ENCODE measurements at regions not wholly inside any gene's neighbourhood (a gene's known extent, or its start where the extent isn't known, plus 50 kb on each side); places are given as distances from the start of the nearest gene placed in this dataset.

DNA sequence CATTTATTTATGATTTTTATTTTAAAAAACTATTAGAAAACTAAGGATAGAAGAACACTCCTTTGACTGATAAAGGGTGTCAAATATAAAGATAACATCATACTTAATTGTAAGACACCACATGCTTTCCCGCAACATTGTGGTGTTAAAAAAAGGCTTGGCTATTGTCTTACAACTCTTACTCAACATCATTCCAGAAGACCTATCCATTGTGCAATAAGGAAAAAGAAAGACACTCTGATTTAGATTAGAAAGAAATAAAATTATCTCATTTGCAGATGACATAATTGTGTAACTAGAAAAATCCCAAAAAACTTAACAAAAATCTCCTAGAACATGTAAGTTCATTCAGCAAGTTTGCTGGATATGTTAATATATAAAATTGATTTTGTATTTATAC lies 296.7 kb upstream of the GNAI1 start:
- Mint-ChIP-seq H3K9me3 (no peaks in the 10 kb centered on the region), H3K36me3 (ENCODE audit: insufficient read depth) (no peaks in the 10 kb centered on the region), H3K4me1 (ENCODE audit: low read depth) (no peaks in the 10 kb centered on the region), H3K27me3 (ENCODE audit: low read depth) (no peaks in the 10 kb centered on the region), H3K4me3 (no peak overlapping the region)
- no peak for ATAC-seq
- DNase-seq: no peak

DNA sequence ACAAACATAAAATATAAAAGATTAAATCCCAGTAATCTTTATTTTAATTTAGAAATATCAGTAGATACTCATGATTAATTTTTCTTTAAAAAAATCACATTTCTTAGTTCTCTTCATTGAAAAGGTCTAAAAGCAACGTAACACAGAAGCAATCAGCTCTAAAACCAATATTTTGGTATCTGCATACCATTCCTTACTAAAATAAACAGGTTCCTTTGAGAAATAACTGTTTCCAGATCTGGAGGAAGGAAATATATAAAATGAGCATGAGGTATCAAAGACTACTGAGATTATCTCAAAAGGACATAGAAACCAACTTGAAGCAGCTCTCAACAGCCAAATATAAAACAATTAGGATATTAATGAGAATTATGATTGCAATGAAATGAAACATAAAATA lies 301.0 kb upstream of the GNAI1 start:
- Mint-ChIP-seq H3K9me3 (peaks cover 3% of the 10 kb centered on the region), H3K4me1 (ENCODE audit: low read depth) (no peaks in the 10 kb centered on the region), H3K4me3 (no peak overlapping the region), H3K27me3 (ENCODE audit: low read depth) (no peaks in the 10 kb centered on the region), H3K36me3 (ENCODE audit: insufficient read depth) (no peaks in the 10 kb centered on the region)
- DNase-seq (no peak), ATAC-seq (no peak)

DNA sequence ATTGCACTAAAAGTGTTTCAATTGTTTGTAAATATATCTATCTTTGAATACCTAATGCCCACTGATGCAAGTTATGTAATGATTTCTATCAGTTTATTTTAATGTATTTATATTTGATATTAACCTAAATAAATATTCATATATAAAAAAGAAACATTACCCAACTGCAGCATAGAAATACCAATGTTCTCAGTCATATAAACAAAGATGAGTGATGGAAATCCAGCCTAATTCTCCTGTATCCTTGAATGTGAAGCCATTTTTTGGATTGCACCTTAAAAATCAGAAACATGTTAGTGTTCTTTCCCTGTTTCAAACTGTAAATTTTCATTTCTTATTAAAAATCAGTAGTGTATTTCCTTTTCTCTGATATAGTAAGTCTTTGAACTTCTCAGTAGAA lies 305.8 kb upstream of the GNAI1 start:
- ATAC-seq (no peak), DNase-seq (no peak)
- Mint-ChIP-seq H3K4me3 (no peak overlapping the region), H3K27me3 (ENCODE audit: low read depth) (no peaks in the 10 kb centered on the region), H3K36me3 (ENCODE audit: insufficient read depth) (no peaks in the 10 kb centered on the region), H3K4me1 (ENCODE audit: low read depth) (no peaks in the 10 kb centered on the region), H3K9me3 (peaks cover 11% of the 10 kb centered on the region)

DNA sequence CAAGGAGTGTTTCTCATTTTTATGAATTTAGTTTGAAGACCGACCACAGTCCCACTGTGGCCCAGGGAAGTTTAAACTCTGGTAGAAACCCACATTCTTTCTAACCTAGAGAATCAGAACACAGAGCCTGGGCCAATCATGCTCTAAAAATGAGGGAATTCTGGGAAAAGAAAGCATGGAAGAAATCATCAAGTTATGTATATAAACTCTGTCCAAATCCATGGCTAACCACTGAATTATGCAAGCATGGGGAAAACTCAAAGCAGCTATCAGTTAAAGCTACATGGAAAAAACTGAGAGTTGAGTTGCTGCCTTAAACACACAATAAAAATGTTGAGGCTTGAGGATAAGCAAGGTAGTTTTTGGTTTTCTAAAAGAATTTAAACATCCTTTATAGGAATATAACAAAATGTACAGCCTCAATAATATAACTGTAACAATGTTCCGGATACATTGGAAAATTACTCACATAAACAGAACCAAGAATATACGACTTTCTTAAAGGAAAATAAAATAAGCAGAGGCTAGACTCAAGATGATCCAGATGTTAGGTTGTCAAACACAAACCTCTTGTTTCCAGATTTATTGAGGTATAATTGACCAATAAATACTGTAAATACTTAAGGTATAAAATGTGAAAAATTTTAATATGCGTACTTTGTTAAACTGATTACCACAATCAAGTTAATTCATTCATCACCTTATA lies 311.2 kb upstream of the GNAI1 start:
- ATAC-seq: no peak
- peaks cover 8% of the 10 kb centered on the region for H3K9me3 Mint-ChIP-seq
- no peaks in the 10 kb centered on the region for H3K27me3 Mint-ChIP-seq (ENCODE audit: low read depth)
- no peak overlapping the region for H3K4me3 Mint-ChIP-seq
- no peaks in the 10 kb centered on the region for H3K4me1 Mint-ChIP-seq (ENCODE audit: low read depth)
- no peak for DNase-seq
- no peaks in the 10 kb centered on the region for H3K36me3 Mint-ChIP-seq (ENCODE audit: insufficient read depth)

DNA sequence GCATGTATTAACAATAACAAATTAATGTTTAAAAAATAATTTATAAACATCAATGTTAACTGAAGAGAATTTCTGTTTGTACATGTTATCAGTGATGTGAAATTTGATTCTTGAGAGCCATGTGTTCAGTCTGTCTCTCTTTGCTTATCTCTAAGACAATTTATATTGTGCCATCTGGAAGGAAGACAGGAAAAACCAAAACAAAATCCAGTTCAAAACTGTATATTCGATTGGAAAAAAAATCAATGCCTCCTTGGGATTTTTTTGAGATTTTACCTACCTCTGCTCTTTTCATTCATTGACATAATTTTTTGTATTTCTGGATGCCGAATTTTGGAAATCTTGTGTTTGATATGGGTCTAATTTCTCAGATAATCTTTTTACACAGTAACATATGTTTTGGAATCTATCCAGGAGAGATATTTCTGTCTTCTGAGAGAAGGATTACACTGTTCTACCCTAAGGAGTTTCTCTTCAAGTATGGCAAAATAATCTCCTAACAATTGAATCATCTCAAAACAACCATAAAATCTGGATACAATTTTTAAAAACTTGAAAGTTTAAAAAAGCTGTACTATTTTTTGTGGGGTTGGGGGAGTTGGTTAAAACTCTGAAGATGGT lies 311.9 kb upstream of the GNAI1 start:
- H3K4me1 Mint-ChIP-seq (ENCODE audit: low read depth): no peaks in the 10 kb centered on the region
- H3K9me3 Mint-ChIP-seq: peaks cover 8% of the 10 kb centered on the region
- no peaks in the 10 kb centered on the region for H3K27me3 Mint-ChIP-seq (ENCODE audit: low read depth)
- no peak for DNase-seq
- ATAC-seq: no peak
- no peaks in the 10 kb centered on the region for H3K36me3 Mint-ChIP-seq (ENCODE audit: insufficient read depth)
- H3K4me3 Mint-ChIP-seq: no peak overlapping the region

DNA sequence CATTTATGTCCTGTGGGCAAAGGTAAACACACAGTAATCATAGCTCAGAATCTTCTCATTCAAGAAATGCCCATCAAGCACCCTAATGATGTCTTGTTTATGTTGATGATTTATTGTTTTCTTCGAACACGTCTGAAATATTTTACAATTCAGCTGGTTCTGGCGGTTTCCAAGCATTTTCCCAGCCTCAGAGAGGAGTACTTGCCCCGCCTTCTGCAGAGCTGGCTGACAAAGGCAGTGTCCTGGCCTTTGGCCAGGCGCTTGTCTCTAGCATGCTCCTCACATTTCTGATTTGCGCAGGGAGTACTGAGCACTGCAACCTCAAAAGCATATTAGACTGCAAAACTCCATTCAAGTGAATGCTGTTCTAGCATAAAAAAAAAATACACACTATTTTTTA lies 314.2 kb upstream of the GNAI1 start:
- DNase-seq: no peak
- no peaks in the 10 kb centered on the region for H3K4me1 Mint-ChIP-seq (ENCODE audit: low read depth)
- H3K4me3 Mint-ChIP-seq: no peak overlapping the region
- no peak for ATAC-seq
- H3K36me3 Mint-ChIP-seq (ENCODE audit: insufficient read depth): no peaks in the 10 kb centered on the region
- no peaks in the 10 kb centered on the region for H3K27me3 Mint-ChIP-seq (ENCODE audit: low read depth)
- peaks cover 4% of the 10 kb centered on the region for H3K9me3 Mint-ChIP-seq

DNA sequence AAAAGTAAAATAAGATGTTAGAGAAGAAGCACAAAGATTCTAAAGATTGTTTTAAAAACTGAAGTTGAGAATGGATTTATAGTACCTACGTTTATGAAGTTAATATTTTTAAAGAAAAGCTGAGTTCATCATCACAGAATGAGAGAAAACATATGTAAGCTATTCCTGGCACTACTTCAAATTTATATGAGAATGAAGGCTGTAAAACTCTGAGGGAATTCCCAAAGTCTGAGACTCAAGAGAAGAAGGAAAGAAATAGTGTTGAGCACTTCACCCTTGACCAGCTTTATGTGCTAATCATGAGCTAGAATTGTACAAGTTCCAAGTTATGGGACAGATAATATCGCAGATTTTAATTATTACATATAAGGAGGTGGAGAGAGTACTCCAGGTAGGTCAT lies 323.7 kb upstream of the GNAI1 start:
- Mint-ChIP-seq H3K36me3 (ENCODE audit: insufficient read depth) (no peaks in the 10 kb centered on the region), H3K27me3 (ENCODE audit: low read depth) (no peaks in the 10 kb centered on the region), H3K4me3 (no peak overlapping the region), H3K4me1 (ENCODE audit: low read depth) (no peaks in the 10 kb centered on the region), H3K9me3 (peaks cover 4% of the 10 kb centered on the region)
- ATAC-seq (no peak), DNase-seq (no peak)

DNA sequence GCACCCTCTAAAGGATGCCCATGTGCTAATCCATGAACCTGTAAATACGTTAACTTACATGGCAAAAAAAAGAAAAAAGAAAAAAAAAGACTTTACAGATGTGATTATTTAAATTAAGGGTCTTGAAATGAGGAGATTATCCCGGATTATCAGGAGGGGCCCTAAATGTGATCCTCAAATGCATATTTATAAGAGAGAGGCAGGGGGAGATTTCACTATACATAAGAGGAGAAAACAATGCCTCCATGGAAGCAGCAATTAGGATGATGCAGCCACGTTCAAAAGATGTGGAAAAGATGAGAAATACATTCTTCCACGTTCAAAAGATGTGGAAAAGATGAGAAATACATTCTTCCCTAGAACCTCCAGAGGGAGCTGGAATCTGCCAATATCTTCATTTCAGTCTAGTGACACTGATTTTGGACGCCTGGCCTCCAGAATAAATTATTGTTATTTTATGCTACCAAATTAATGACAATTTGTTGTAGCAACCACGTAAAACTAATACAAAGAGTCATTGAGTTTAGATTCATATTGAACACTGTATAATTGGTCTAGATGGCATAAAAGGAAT lies 328.4 kb upstream of the GNAI1 start:
- Mint-ChIP-seq H3K9me3 (no peaks in the 10 kb centered on the region), H3K4me3 (no peak overlapping the region), H3K27me3 (ENCODE audit: low read depth) (no peaks in the 10 kb centered on the region), H3K4me1 (ENCODE audit: low read depth) (no peaks in the 10 kb centered on the region), H3K36me3 (ENCODE audit: insufficient read depth) (no peaks in the 10 kb centered on the region)
- DNase-seq (no peak), ATAC-seq (no peak)

DNA sequence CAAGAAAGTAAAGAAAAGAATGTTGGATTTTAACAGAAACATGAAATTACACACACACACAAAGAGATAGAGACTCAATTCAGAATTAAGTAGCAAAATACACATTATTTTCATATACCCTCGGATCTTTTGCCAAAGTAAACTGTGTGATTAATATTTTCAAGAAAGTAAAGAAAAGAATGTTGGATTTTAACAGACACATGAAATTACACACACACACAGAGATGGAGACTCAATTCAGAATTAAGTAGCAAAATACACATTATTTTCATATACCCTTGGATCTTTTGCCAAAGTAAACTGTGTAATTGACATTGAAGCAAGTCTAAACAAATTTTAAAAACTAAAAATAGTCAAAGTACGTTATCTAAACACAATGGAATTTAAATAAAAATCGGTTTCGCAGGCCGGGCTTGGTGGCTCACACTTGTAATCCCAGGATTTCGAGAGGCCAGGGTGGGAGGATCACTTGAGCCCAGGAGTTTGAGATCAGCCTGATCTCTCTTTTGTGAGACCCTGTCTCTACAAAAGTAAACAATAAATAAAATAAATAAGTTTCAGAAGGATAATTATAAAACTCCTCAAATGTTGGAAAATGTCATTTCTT lies 337.3 kb upstream of the MAGI2 start:
- Mint-ChIP-seq H3K9me3 (no peaks in the 10 kb centered on the region), H3K36me3 (ENCODE audit: insufficient read depth) (no peaks in the 10 kb centered on the region), H3K4me3 (no peak overlapping the region), H3K4me1 (ENCODE audit: low read depth) (no peaks in the 10 kb centered on the region), H3K27me3 (ENCODE audit: low read depth) (no peaks in the 10 kb centered on the region)
- DNase-seq (no peak), ATAC-seq (no peak)

DNA sequence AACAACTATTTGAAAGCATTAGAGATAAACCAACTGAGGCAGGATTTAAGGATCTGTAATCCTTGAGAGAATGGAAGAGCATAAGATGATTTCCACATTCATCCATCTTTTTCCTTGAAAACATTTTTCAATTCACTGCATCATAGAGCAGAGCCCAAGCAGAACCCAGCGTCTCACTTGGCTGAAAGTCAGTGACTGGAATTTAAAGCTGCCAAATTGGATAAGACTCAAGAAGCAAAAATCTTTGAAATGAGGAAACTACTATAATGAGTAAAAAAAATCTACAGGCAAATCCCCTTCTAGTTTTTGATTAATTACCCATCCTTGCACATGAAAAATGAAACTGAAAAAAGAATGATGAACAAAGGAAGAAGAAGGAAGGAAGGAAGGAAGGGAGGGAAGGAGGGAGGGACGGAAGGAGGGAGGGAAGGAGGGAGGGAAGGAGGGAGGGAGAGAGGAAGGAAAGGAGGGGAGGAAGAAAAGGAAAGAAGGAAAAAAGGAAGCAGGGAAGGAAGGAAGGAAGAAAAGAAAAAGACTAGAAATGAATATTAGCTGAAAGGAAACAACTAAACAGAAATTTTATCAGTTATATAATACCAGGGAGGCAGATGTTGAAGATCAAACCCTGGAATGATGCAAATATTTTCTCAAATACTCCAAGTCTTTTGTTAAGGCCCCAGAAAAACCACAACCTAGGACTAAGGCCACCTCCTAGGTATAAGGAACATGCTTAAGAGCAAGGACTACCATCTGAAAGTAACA lies 336.3 kb upstream of the MAGI2 start:
- no peak for DNase-seq
- ATAC-seq: no peak
- H3K4me1 Mint-ChIP-seq (ENCODE audit: low read depth): no peaks in the 10 kb centered on the region
- no peak overlapping the region for H3K4me3 Mint-ChIP-seq
- peaks cover 1% of the 10 kb centered on the region for H3K9me3 Mint-ChIP-seq
- H3K36me3 Mint-ChIP-seq (ENCODE audit: insufficient read depth): no peaks in the 10 kb centered on the region
- no peaks in the 10 kb centered on the region for H3K27me3 Mint-ChIP-seq (ENCODE audit: low read depth)

DNA sequence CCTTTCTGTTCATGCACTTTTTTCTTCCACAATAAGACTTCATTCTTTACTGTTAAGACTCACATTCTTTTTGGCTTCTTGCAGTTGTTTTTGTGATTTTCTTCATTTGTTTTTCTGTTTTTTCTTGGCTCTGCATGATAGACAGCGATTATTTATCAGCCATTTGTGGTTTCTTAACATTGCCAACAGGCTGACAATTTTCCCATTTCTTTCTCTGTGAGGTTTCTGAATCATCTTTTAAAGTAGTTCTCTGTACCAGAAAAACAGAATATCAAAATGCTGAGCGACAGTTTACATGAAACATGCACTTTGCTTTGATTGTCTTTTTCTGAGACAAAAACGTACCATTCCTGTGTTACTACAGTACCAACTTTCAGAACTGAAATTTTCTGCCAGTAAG lies 334.2 kb upstream of the MAGI2 start:
- Mint-ChIP-seq H3K4me1 (ENCODE audit: low read depth) (no peaks in the 10 kb centered on the region), H3K27me3 (ENCODE audit: low read depth) (no peaks in the 10 kb centered on the region)
- no peak for ATAC-seq

DNA sequence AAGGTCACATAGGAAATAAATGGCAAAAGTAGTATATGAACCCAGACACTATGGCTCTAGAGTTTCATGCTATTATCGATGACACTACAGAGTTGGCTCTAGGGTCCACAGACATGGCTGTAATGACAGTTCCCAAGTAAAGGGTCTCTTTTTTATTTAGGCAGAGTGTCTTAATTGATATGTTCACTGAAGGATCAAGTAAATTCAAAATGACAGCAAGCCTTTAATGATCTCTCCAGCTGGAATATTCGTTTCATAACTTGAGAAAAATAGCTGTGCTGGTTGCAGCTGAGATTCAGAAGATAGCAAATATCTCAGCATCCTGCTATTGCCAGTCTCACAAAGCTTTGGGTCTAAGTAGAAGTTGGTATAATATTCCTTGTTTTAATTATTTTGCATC lies 333.6 kb upstream of the MAGI2 start:
- no peaks in the 10 kb centered on the region for H3K36me3 Mint-ChIP-seq (ENCODE audit: insufficient read depth)
- ATAC-seq (no peak), DNase-seq (no peak)
- H3K9me3 Mint-ChIP-seq: peaks cover 5% of the 10 kb centered on the region
- no peaks in the 10 kb centered on the region for H3K27me3 Mint-ChIP-seq (ENCODE audit: low read depth)
- no peaks in the 10 kb centered on the region for H3K4me1 Mint-ChIP-seq (ENCODE audit: low read depth)
- H3K4me3 Mint-ChIP-seq: no peak overlapping the region

More for the DNA sequence above, 334.2 kb upstream of the MAGI2 start:
- Mint-ChIP-seq H3K36me3 (ENCODE audit: insufficient read depth) (no peaks in the 10 kb centered on the region), H3K4me3 (no peak overlapping the region), H3K9me3 (peaks cover 5% of the 10 kb centered on the region)
- no peak for DNase-seq

DNA sequence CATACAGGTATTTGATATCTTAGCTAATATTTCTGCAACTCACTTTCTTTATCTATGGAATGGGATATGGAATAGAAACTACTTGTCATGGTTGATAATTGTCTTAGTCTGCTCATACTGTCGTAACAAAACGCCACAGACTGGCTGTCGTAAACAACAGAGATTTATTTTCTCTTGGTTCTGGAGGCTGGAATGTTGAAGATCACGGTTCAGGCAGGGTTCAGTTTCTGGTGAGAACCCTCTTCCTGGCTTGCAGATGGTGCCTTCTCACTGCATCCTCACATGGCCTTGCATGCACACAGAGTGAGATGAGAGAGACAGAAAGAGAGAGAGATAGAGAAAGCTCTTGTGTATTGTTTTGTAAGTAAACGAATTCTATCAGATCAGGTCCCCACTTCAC lies 332.7 kb upstream of the MAGI2 start:
- Mint-ChIP-seq H3K4me1 (ENCODE audit: low read depth) (no peaks in the 10 kb centered on the region), H3K4me3 (no peak overlapping the region)

DNA sequence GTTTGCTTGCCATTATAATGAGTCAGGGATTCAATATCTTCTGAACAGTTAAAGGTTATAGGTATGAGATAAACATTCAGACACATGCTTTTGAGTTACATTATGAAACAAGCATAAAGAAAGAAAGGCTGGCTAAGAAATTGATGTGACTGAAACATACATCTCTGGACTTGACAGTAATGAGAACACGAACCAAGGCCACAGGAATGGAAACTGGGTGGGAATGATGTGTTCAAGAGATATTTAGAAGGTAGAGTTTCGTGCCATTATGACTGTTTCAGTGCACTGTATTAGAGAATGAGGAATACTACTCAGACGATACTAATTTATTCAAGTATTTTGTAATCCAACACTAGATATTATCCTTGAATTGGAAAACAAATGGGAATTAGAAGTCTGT lies 332.1 kb upstream of the MAGI2 start:
- Mint-ChIP-seq H3K4me1 (ENCODE audit: low read depth) (no peaks in the 10 kb centered on the region), H3K27me3 (ENCODE audit: low read depth) (no peaks in the 10 kb centered on the region), H3K9me3 (peaks cover 5% of the 10 kb centered on the region), H3K36me3 (ENCODE audit: insufficient read depth) (no peaks in the 10 kb centered on the region), H3K4me3 (no peak overlapping the region)
- ATAC-seq (no peak), DNase-seq (no peak)

More for the DNA sequence above, 332.7 kb upstream of the MAGI2 start:
- no peaks in the 10 kb centered on the region for H3K27me3 Mint-ChIP-seq (ENCODE audit: low read depth)
- DNase-seq: no peak
- H3K9me3 Mint-ChIP-seq: peaks cover 5% of the 10 kb centered on the region
- H3K36me3 Mint-ChIP-seq (ENCODE audit: insufficient read depth): no peaks in the 10 kb centered on the region
- no peak for ATAC-seq
